Caco-2 (cell line): ENCODE measurements at regions not wholly inside any gene's neighbourhood (a gene's known extent, or its start where the extent isn't known, plus 50 kb on each side); places are given as distances from the start of the nearest gene placed in this dataset.

Experiments used
- BruUV-seq: library from RNA; stranded (reverse); fragments of 400-500 nt; replicated peaks from 2 replicates; lab custom pipeline; 2021; lab: Mats Ljungman, UMichigan
- CTCF ChIA-PET: fragments of 300-600 bp; sonication (Branson Sonifier 250); formaldehyde crosslinking; loops from one replicate; lab custom pipeline; 2022; ENCODE audit warnings: antibody characterized with exemption; lab: Charles Lee
- POLR2A ChIA-PET: fragments of 300-600 bp; sonication (Branson Sonifier 250); formaldehyde crosslinking; loops from one replicate; lab custom pipeline; 2022; ENCODE audit warnings: antibody characterized with exemption; lab: Charles Lee
- DNase-seq, 2 experiments: peaks; one replicate each; pipeline versions ENCODE4 v3.0.0 to v3.0.0-alpha.2; 2020 to 2022
- H3K27me3 ChIP-seq: replicated peaks from 2 replicates; pipeline ENCODE4 v1.6.0; 2011; ENCODE audit warnings: low read length; ENCODE audit not compliant: control insufficient read depth, insufficient read depth
- H3K36me3 ChIP-seq: 2 replicates; pipeline ENCODE4 v1.5.1; 2011; ENCODE audit warnings: low read length; ENCODE audit not compliant: control insufficient read depth, insufficient read depth
- H3K4me1 ChIP-seq: fragments of 250-450 bp; sonication (Bioruptor Pico); 2 replicates; pipeline ENCODE4 v1.5.1; 2020; ENCODE audit warnings: mild to moderate bottlenecking
- H3K4me3 ChIP-seq: 2 replicates; pipeline ENCODE4 v1.5.1; 2011; ENCODE audit warnings: low read depth, mild to moderate bottlenecking, control low read depth, low read length
- H3K9me3 ChIP-seq: fragments of 250-450 bp; sonication (Bioruptor Pico); 2 replicates; pipeline ENCODE4 v1.5.1; 2020; ENCODE audit warnings: mild to moderate bottlenecking, moderate library complexity
- H3K27ac Mint-ChIP-seq: one replicate; pipeline ENCODE4 v1.8.0; 2022; ENCODE audit warnings: mixed read lengths; ENCODE audit not compliant: unreplicated experiment
- H3K27me3 Mint-ChIP-seq: one replicate; pipeline ENCODE4 v1.8.0; 2022; ENCODE audit warnings: mixed read lengths; ENCODE audit not compliant: insufficient read depth, unreplicated experiment
- H3K36me3 Mint-ChIP-seq: one replicate; pipeline ENCODE4 v1.8.0; 2022; ENCODE audit warnings: mild to moderate bottlenecking, mixed read lengths; ENCODE audit not compliant: insufficient read depth, unreplicated experiment
- H3K4me1 Mint-ChIP-seq: one replicate; pipeline ENCODE4 v1.8.0; 2022; ENCODE audit warnings: low read depth, mixed read lengths; ENCODE audit not compliant: unreplicated experiment
- H3K4me3 Mint-ChIP-seq: one replicate; pipeline ENCODE4 v1.8.0; 2022; ENCODE audit warnings: mild to moderate bottlenecking, moderate library complexity, mixed read lengths; ENCODE audit not compliant: unreplicated experiment
- H3K9me3 Mint-ChIP-seq: one replicate; pipeline ENCODE4 v1.8.0; 2022; ENCODE audit warnings: mixed read lengths; ENCODE audit not compliant: unreplicated experiment
- CTCF ChIP-seq, 2 experiments: fragments of 200-600 bp in 1 of 2; IDR thresholded peaks; 1 replicate in 1 of 2; 2 replicates in 1 of 2; pipeline versions ENCODE4 v1.5.1 to v1.8.0; 2011 to 2022; ENCODE audit warnings: antibody characterized with exemption in 1 of 2, control low read depth in 1 of 2, inconsistent platforms in 1 of 2, low read depth in 1 of 2, low read length in 1 of 2, mild to moderate bottlenecking in 1 of 2, moderate library complexity in 1 of 2; ENCODE audit not compliant: insufficient read depth in 1 of 2, severe bottlenecking in 1 of 2, unreplicated experiment in 1 of 2
- intact Hi-C: fragments of 100-400 bp; cut with micrococcal nuclease; formaldehyde crosslinking; loops from one replicate; pipeline ENCODE4 v1.10.0; 2022; ENCODE audit not compliant: unreplicated experiment

DNA sequence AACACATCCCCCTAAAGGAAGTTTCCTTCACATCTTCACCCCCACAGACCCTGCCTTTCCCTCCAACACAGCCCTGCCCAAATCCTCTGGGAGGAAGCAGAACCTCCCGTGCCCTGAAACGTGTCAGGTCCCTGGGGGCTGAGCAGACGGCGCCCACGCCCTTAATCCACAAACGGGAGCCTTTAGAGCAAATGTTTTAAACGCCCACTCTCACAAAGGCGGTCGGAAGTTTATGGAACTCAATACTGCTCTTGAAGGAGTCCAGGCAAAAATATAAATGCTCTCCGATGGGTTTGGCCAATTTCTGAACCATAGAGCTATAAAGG, 237.1 kb upstream of the AFDN start:
- no peaks in the 10 kb centered on the region for H3K27me3 Mint-ChIP-seq
- H3K4me1 ChIP-seq: no peaks in the 10 kb centered on the region
- H3K4me3 Mint-ChIP-seq: no peak overlapping the region
- intact Hi-C loops: no loop called here
- ChIA-PET CTCF (interaction anchor here (0.7 kb wide), 1 partner anchor 167 kb away, joined by 3 read pairs; no protein-coding TSS in a partner anchor), POLR2A (no interaction called here)
- H3K27me3 ChIP-seq: no peaks in the 10 kb centered on the region
- no peak overlapping the region for H3K27ac Mint-ChIP-seq
- no peak overlapping the region for H3K4me3 ChIP-seq
- no peaks in the 10 kb centered on the region for H3K4me1 Mint-ChIP-seq
- no TSS peak for BruUV-seq
- TF ChIP-seq CTCF (IDR thresholded peaks at IDR 0.05; ENCODE audit: insufficient read depth in 1 of 2, low read depth in 1 of 2, low read length in 1 of 2, severe bottlenecking in 1 of 2, unreplicated experiment in 1 of 2): no peak
- H3K9me3 ChIP-seq: 0 out of 2 replicates have a peak, but pooled peaks cover 2% of the 10 kb centered on the region
- no peaks in the 10 kb centered on the region for H3K36me3 ChIP-seq
- DNase-seq: no peak
- no peaks in the 10 kb centered on the region for H3K36me3 Mint-ChIP-seq
- peaks cover 28% of the 10 kb centered on the region for H3K9me3 Mint-ChIP-seq

- peaks cover 21% of the 10 kb centered on the region for H3K9me3 Mint-ChIP-seq
- Histone ChIP-seq H3K4me3 (no peak overlapping the region), H3K36me3 (no peaks in the 10 kb centered on the region), H3K27me3 (no peaks in the 10 kb centered on the region), H3K9me3 (0 out of 2 replicates have a peak, but pooled peaks cover 2% of the 10 kb centered on the region), H3K4me1 (no peaks in the 10 kb centered on the region)
- intact Hi-C loops: no loop called here
- ChIA-PET POLR2A (no interaction called here), CTCF (interaction anchor here (0.7 kb wide), 1 partner anchor 166 kb away, joined by 3 read pairs; no protein-coding TSS in a partner anchor)
- no peak for DNase-seq
- no peaks in the 10 kb centered on the region for H3K4me1 Mint-ChIP-seq
- no TSS peak for BruUV-seq
- H3K4me3 Mint-ChIP-seq: no peak overlapping the region
- H3K36me3 Mint-ChIP-seq: no peaks in the 10 kb centered on the region
- H3K27ac Mint-ChIP-seq: no peak overlapping the region
- TF ChIP-seq CTCF (IDR thresholded peaks at IDR 0.05; ENCODE audit: insufficient read depth in 1 of 2, low read depth in 1 of 2, low read length in 1 of 2, severe bottlenecking in 1 of 2, unreplicated experiment in 1 of 2): no peak
- H3K27me3 Mint-ChIP-seq: no peaks in the 10 kb centered on the region
Observed at GRCh38 chr6:167590193-167590592, 236.5 kb upstream of the AFDN start.
